Retinal pigment epithelial cell (primary cell): ENCODE measurements at regions not wholly inside any gene's neighbourhood (a gene's known extent, or its start where the extent isn't known, plus 50 kb on each side); places are given as distances from the start of the nearest gene placed in this dataset.

ENCODE experiments used
- DNase-seq: peaks from one replicate; pipeline ENCODE4 v3.0.0-alpha.2; 2010; ENCODE audit warnings: low read depth
- H3K4me3 ChIP-seq: 2 replicates; pipeline ENCODE4 v1.5.1; 2011; ENCODE audit warnings: mild to moderate bottlenecking, low read length, control low read depth, moderate library complexity
- TF ChIP-seq, protein P1 (sequence below): conservative IDR thresholded peaks from 2 replicates; pipeline ENCODE4 v1.5.1; 2011; ENCODE audit warnings: low read depth, low read length, control low read depth, inconsistent platforms

GRCh38 chr12:127528551-127528950 is 738.4 kb upstream of the TMEM132C start:
- TF ChIP-seq, protein P1, sequence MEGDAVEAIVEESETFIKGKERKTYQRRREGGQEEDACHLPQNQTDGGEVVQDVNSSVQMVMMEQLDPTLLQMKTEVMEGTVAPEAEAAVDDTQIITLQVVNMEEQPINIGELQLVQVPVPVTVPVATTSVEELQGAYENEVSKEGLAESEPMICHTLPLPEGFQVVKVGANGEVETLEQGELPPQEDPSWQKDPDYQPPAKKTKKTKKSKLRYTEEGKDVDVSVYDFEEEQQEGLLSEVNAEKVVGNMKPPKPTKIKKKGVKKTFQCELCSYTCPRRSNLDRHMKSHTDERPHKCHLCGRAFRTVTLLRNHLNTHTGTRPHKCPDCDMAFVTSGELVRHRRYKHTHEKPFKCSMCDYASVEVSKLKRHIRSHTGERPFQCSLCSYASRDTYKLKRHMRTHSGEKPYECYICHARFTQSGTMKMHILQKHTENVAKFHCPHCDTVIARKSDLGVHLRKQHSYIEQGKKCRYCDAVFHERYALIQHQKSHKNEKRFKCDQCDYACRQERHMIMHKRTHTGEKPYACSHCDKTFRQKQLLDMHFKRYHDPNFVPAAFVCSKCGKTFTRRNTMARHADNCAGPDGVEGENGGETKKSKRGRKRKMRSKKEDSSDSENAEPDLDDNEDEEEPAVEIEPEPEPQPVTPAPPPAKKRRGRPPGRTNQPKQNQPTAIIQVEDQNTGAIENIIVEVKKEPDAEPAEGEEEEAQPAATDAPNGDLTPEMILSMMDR = no peak
- no peak overlapping the region for H3K4me3 ChIP-seq
- DNase-seq = no peak

DNA sequence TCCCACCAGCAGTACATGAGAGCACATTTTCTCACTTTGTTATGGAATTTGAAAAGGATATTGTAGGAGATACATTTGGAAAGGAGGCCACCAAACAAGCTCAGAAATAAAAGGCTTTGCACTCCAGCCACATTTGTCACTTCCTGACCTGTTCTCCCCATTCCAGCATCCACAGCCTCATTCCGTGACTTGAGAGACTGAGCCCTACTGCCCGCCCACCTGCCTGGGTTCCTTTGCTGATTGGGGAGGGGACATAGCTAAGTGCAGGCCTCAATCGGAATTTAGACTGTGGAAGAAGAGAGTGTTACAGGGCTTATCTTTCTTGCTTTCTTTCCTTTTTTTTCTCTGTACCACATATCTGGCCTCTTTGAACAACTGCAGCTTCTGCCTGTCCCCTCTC is 735.4 kb upstream of the TMEM132C start:
- TF ChIP-seq, protein P1 = no peak
- DNase-seq = no peak
- no peak overlapping the region for H3K4me3 ChIP-seq

DNA sequence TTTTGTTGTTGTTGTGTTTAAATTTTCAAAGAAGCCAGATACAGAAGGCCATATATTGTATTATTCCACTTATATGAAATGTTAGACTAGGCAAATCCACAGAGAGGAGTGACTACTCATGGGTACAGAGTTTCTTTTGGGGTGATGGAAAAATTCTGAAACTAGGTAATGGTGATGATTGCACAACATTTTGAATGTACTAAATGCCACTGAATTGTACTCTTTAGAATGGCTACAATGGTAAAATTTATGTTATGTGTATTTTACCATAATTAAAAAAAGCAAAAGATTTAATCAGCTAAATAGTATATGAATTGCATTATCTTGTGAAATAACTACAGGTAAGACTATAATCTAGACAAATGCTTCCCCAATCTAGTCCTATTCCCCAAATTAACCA is 733.6 kb upstream of the TMEM132C start:
- H3K4me3 ChIP-seq = no peak overlapping the region
- TF ChIP-seq, protein P1 = no peak
- DNase-seq = no peak

GRCh38 chr12:127536833-127537428 is 730.0 kb upstream of the TMEM132C start:
- TF ChIP-seq, protein P1 = no peak
- no peak overlapping the region for H3K4me3 ChIP-seq
- DNase-seq = no peak

DNA sequence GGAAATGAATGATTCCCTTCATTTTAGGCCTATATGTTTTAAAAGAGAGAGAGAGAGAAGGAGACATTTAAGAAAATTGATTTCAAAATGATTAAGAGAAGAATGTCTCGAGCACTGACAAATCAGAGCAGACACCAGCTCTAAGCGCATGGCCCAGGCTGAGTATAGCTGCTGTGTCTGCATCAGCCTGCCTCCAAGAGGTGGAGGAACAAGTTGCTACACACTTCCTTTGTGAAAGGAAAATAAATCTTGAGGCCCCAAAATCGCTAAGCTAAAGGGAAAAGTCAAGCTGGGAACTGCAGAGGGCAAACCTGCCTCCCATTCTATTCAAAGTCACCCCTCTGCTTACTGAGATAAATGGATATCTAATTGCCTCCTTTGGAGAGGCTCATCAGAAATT is 728.7 kb upstream of the TMEM132C start:
- TF ChIP-seq, protein P1 = no peak
- no peak overlapping the region for H3K4me3 ChIP-seq
- DNase-seq = no peak

- H3K4me3 ChIP-seq = no peak overlapping the region
- no peak for DNase-seq
- TF ChIP-seq, protein P1 = no peak
These were observed 727.6 kb upstream of the TMEM132C start for GRCh38 chr12:127539226-127539858.

DNA sequence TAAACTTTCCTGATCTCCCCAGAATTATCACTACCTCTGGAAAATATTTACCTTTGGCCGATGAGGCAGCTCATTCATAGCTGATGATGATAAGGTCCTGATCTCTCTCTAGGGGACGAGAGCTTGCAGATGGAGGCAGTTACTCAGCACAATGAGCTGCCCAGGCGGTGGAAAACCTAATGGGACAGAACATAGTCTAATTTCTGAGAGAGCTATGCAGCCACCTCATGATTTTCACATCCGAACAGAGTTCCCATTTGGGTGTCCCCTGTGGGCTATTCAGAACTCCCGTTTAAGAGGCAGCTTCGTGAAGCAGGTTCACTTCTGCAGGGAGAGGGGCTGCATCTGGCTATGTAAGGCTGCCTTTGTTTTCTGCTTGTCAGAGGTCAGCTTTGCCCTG is 724.6 kb upstream of the TMEM132C start:
- TF ChIP-seq, protein P1 = no peak
- no peak overlapping the region for H3K4me3 ChIP-seq
- no peak for DNase-seq
